HCT116 (cell line): ENCODE measurements at regions not wholly inside any gene's neighbourhood (a gene's known extent, or its start where the extent isn't known, plus 50 kb on each side); places are given as distances from the start of the nearest gene placed in this dataset.

Source experiments
- ATAC-seq: fragments of 200-7000 bp; cut with Tn5 transposase; 2 replicates; pipeline ENCODE4 v1.9.1; 2020; ENCODE audit warnings: mild to moderate bottlenecking, moderate library complexity
- BruUV-seq: library from RNA; stranded (reverse); fragments of 400-500 nt; replicated peaks from 2 replicates; lab custom pipeline; 2021; lab: Mats Ljungman, UMichigan
- CTCF ChIA-PET: fragments of 300-600 bp; sonication (Branson Sonifier 250); formaldehyde crosslinking; loops from one replicate; lab custom pipeline; 2021; ENCODE audit warnings: antibody characterized with exemption; lab: Charles Lee
- POLR2A ChIA-PET: fragments of 300-600, 350-600 bp; sonication (Branson Sonifier 250); formaldehyde crosslinking; loops from one replicate; lab custom pipeline; 2021; ENCODE audit warnings: antibody characterized with exemption; lab: Charles Lee
- RAD21 ChIA-PET, 2 experiments: fragments of 300-600 bp; sonication (Branson Sonifier 250); formaldehyde crosslinking; loops; one replicate each; lab custom pipeline; 2023; ENCODE audit warnings: low total read pairs in 2 of 2; ENCODE audit not compliant: uncharacterized antibody in 2 of 2, unreplicated experiment in 2 of 2, low non-redundant PET in 1 of 2; lab: Charles Lee
- DNase-seq: peaks from one replicate; pipeline ENCODE4 v3.0.0-alpha.2; 2010; ENCODE audit warnings: low read depth, low spot score
- H2AFZ ChIP-seq: fragments of 200-600 bp; shearing (Covaris generic), sonication (generic); 2 replicates; pipeline ENCODE4 v1.6.1; 2017; ENCODE audit warnings: low read depth, mixed run types, mixed read lengths, antibody characterized with exemption, low read length; ENCODE audit not compliant: poor library complexity, severe bottlenecking
- H3K27ac ChIP-seq: 2 replicates; pipeline ENCODE4 v1.5.1; 2012; ENCODE audit warnings: low read depth, low read length
- H3K27me3 ChIP-seq: fragments of 200-600 bp; sonication (generic); 2 replicates; pipeline ENCODE4 v1.6.1; 2016; ENCODE audit warnings: mixed run types, low read length, mixed read lengths; ENCODE audit not compliant: insufficient read depth
- H3K36me3 ChIP-seq, 2 experiments: fragments of 200-500 bp in 1 of 2; fragments of 200-600 bp in 1 of 2; sonication (Bioruptor generic) in 1 of 2; sonication (generic) in 1 of 2; 2 replicates each; pipeline versions ENCODE4 v1.5.1 to v1.6.1; 2014 to 2016; ENCODE audit warnings: low read length in 2 of 2, inconsistent platforms in 1 of 2, mixed read lengths in 1 of 2, mixed run types in 1 of 2; ENCODE audit not compliant: insufficient read depth in 2 of 2, control insufficient read depth in 1 of 2
- H3K4me1 ChIP-seq, 2 experiments: fragments of 200-600 bp in 1 of 2; sonication (generic) in 1 of 2; 2 replicates each; pipeline versions ENCODE4 v1.5.1 to v1.6.1; 2012 to 2017; ENCODE audit warnings: low read length in 2 of 2, inconsistent platforms in 1 of 2, mild to moderate bottlenecking in 1 of 2, mixed read lengths in 1 of 2, mixed run types in 1 of 2, moderate library complexity in 1 of 2; ENCODE audit not compliant: insufficient read depth in 2 of 2, control insufficient read depth in 1 of 2
- H3K4me2 ChIP-seq: fragments of 200-600 bp; sonication (generic); 2 replicates; pipeline ENCODE4 v1.6.1; 2017; ENCODE audit warnings: mixed run types, low read length, mixed read lengths
- H3K4me3 ChIP-seq, 2 experiments: fragments of 200-600 bp in 1 of 2; sonication (generic) in 1 of 2; replicated peaks in 1 of 2; 2 replicates each; pipeline ENCODE4 v1.5.1; 2011 to 2016; ENCODE audit warnings: low read length in 2 of 2, control low read depth in 1 of 2, low read depth in 1 of 2, mild to moderate bottlenecking in 1 of 2, mixed read lengths in 1 of 2, mixed run types in 1 of 2
- H3K79me2 ChIP-seq: fragments of 200-600 bp; sonication (generic); 2 replicates; pipeline ENCODE4 v1.6.1; 2017; ENCODE audit warnings: mild to moderate bottlenecking, mixed run types, low read length, moderate library complexity, mixed read lengths; ENCODE audit not compliant: insufficient read depth
- H3K9ac ChIP-seq: fragments of 200-600 bp; sonication (generic); 2 replicates; pipeline ENCODE4 v1.6.1; 2016; ENCODE audit warnings: low read length, mixed read lengths
- H3K9me2 ChIP-seq: fragments of 200-600 bp; sonication (generic), shearing (Covaris generic); 2 replicates; pipeline ENCODE4 v1.6.1; 2017; ENCODE audit warnings: mixed run types, mild to moderate bottlenecking, moderate library complexity; ENCODE audit not compliant: insufficient read depth
- H3K9me3 ChIP-seq, 2 experiments: fragments of 200-500 bp in 1 of 2; fragments of 200-600 bp in 1 of 2; sonication (Bioruptor generic) in 1 of 2; sonication (generic) in 1 of 2; 2 replicates each; pipeline ENCODE4 v1.6.1; 2014 to 2017; ENCODE audit warnings: low read length in 2 of 2, mixed read lengths in 2 of 2, inconsistent platforms in 1 of 2, low read depth in 1 of 2, mild to moderate bottlenecking in 1 of 2, mixed run types in 1 of 2, moderate library complexity in 1 of 2; ENCODE audit not compliant: control insufficient read depth in 1 of 2, insufficient read depth in 1 of 2
- H4K20me1 ChIP-seq: fragments of 200-600 bp; sonication (generic), shearing (Covaris generic); 2 replicates; pipeline ENCODE4 v1.6.1; 2017; ENCODE audit warnings: mixed run types, mild to moderate bottlenecking, moderate library complexity; ENCODE audit not compliant: insufficient read depth
- ELF1 ChIP-seq: IDR thresholded peaks from 2 replicates; pipeline ENCODE4 v1.6.1; 2012; ENCODE audit warnings: low read depth, borderline replicate concordance
- EZH2 ChIP-seq: fragments of 200-600 bp; sonication (generic); IDR thresholded peaks from 2 replicates; pipeline ENCODE4 v1.6.1; 2017; ENCODE audit warnings: antibody characterized with exemption, mixed run types
- POLR2AphosphoS5 ChIP-seq: IDR thresholded peaks from 2 replicates; pipeline ENCODE4 v1.6.1; 2011; ENCODE audit warnings: mild to moderate bottlenecking, low read depth, low read length, moderate library complexity
- RAD21 ChIP-seq: IDR thresholded peaks from 2 replicates; pipeline ENCODE4 v1.6.1; 2012; ENCODE audit warnings: low read depth, mild to moderate bottlenecking
- TCF7L2 ChIP-seq: IDR thresholded peaks from 2 replicates; pipeline ENCODE4 v1.7.0; 2011; ENCODE audit warnings: borderline replicate concordance, inconsistent platforms; ENCODE audit not compliant: insufficient read depth, insufficient read length; ENCODE audit errors: extremely low read depth
- ZFX ChIP-seq: fragments of 450-650 bp; IDR thresholded peaks from 2 replicates; pipeline ENCODE4 v1.6.1; 2017
- intact Hi-C: fragments of 100-400 bp; cut with micrococcal nuclease; formaldehyde crosslinking; loops from 2 replicates; pipeline ENCODE4 v1.10.0; 2022
- TF ChIP-seq, protein P1 (sequence below): IDR thresholded peaks from 2 replicates; pipeline ENCODE4 v1.6.1; 2011; ENCODE audit warnings: mild to moderate bottlenecking, low read length, moderate library complexity; ENCODE audit not compliant: insufficient replicate concordance; ENCODE audit errors: extremely low read depth
- TF ChIP-seq, protein P2 (sequence below), 3 experiments: fragments of 200-600 bp in 1 of 3; sonication (generic) in 1 of 3; IDR thresholded peaks in 2 of 3; conservative IDR thresholded peaks in 1 of 3; 2 replicates each; pipeline ENCODE4 v1.5.1; 2012 to 2017; ENCODE audit warnings: low read depth in 2 of 3, low read length in 2 of 3, antibody characterized with exemption in 1 of 3, borderline replicate concordance in 1 of 3, control low read depth in 1 of 3, mild to moderate bottlenecking in 1 of 3, mixed read lengths in 1 of 3, mixed run types in 1 of 3, moderate library complexity in 1 of 3; ENCODE audit not compliant: insufficient read depth in 1 of 3

DNA sequence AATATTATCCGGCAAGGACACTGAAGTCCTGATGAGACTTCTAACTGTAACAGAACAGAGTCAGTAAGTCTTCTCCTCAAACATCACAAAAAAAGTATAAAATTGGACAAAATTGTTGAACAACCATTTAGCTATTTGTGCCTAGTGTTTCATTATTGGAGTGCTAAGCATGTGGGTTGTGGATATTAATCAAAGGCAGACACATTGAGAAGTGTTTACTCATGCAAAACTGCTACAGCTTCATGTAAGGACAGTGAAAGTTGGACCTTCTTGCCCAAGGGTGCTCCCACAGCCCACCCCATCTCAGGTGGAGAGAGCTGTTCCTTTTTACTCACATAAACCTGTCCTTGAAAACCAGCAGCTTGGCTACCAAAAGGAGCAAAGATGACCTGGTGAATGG lies 355.1 kb upstream of the DAB2 start:
- POLR2A ChIA-PET: no interaction called here
- no peak overlapping the region for H3K4me3 ChIP-seq
- no peaks in the 10 kb centered on the region for H3K36me3 ChIP-seq
- H3K9ac ChIP-seq: no peak overlapping the region
- RAD21 ChIA-PET: no interaction called here
- CTCF ChIA-PET: no interaction called here
- ATAC-seq (no peak), DNase-seq (no peak)
- no peak for TF ChIP-seq RAD21
- TF ChIP-seq POLR2AphosphoS5: no peak
- TF ChIP-seq ELF1: no peak
- no peak for TF ChIP-seq TCF7L2
- TF ChIP-seq, protein P1, sequence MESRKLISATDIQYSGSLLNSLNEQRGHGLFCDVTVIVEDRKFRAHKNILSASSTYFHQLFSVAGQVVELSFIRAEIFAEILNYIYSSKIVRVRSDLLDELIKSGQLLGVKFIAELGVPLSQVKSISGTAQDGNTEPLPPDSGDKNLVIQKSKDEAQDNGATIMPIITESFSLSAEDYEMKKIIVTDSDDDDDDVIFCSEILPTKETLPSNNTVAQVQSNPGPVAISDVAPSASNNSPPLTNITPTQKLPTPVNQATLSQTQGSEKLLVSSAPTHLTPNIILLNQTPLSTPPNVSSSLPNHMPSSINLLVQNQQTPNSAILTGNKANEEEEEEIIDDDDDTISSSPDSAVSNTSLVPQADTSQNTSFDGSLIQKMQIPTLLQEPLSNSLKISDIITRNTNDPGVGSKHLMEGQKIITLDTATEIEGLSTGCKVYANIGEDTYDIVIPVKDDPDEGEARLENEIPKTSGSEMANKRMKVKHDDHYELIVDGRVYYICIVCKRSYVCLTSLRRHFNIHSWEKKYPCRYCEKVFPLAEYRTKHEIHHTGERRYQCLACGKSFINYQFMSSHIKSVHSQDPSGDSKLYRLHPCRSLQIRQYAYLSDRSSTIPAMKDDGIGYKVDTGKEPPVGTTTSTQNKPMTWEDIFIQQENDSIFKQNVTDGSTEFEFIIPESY: no peak
- no peak for TF ChIP-seq ZFX
- TF ChIP-seq, protein P2, sequence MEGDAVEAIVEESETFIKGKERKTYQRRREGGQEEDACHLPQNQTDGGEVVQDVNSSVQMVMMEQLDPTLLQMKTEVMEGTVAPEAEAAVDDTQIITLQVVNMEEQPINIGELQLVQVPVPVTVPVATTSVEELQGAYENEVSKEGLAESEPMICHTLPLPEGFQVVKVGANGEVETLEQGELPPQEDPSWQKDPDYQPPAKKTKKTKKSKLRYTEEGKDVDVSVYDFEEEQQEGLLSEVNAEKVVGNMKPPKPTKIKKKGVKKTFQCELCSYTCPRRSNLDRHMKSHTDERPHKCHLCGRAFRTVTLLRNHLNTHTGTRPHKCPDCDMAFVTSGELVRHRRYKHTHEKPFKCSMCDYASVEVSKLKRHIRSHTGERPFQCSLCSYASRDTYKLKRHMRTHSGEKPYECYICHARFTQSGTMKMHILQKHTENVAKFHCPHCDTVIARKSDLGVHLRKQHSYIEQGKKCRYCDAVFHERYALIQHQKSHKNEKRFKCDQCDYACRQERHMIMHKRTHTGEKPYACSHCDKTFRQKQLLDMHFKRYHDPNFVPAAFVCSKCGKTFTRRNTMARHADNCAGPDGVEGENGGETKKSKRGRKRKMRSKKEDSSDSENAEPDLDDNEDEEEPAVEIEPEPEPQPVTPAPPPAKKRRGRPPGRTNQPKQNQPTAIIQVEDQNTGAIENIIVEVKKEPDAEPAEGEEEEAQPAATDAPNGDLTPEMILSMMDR (IDR thresholded peaks at IDR 0.05 in 2 of 3, conservative IDR thresholded peaks at IDR 0.05 in 1 of 3; ENCODE audit: borderline replicate concordance in 1 of 3, insufficient read depth in 1 of 3, low read depth in 2 of 3, low read length in 2 of 3): no peak
- TF ChIP-seq EZH2: no peak
- H4K20me1 ChIP-seq: no peaks in the 10 kb centered on the region
- H3K4me1 ChIP-seq: peaks cover 0 to 5% of the 10 kb centered on the region in 2 experiments; a peak in 1 of 4 replicates
- H3K9me3 ChIP-seq: no peaks in the 10 kb centered on the region
- no TSS peak for BruUV-seq
- H3K9me2 ChIP-seq: no peaks in the 10 kb centered on the region
- no peak overlapping the region for H3K27ac ChIP-seq
- no peak overlapping the region for H2AFZ ChIP-seq
- intact Hi-C loops: no loop called here
- no peaks in the 10 kb centered on the region for H3K79me2 ChIP-seq
- no peak overlapping the region for H3K4me2 ChIP-seq
- H3K27me3 ChIP-seq: no peaks in the 10 kb centered on the region
